GM23338 (cell line): ENCODE measurements at regions not wholly inside any gene's neighbourhood (a gene's known extent, or its start where the extent isn't known, plus 50 kb on each side); places are given as distances from the start of the nearest gene placed in this dataset.

ENCODE experiments used
- ATAC-seq: fragments of 200-7000 bp; cut with Tn5 transposase; 3 replicates; pipeline ENCODE4 v1.9.1; 2020
- DNase-seq: peaks from one replicate; pipeline ENCODE4 v3.0.0-alpha.2; 2015; ENCODE audit warnings: low spot score
- H2AFZ ChIP-seq: fragments of 200-600 bp; sonication (generic); 2 replicates; pipeline ENCODE4 v1.8.0; 2016; ENCODE audit warnings: antibody characterized with exemption, mild to moderate bottlenecking, moderate library complexity
- H3F3A ChIP-seq: fragments of 200-600 bp; sonication (generic); replicated peaks from 2 replicates; pipeline ENCODE4 v1.8.0; 2017; ENCODE audit warnings: antibody characterized with exemption, mixed run types, low read depth
- H3K27ac ChIP-seq: fragments of 200-600 bp; sonication (generic); 2 replicates; pipeline ENCODE4 v1.6.1; 2016; ENCODE audit warnings: low read depth
- H3K27me3 ChIP-seq: fragments of 200-600 bp; sonication (generic); 2 replicates; pipeline ENCODE4 v1.8.0; 2016; ENCODE audit warnings: mild to moderate bottlenecking, mixed run types, moderate library complexity; ENCODE audit not compliant: insufficient read depth
- H3K36me3 ChIP-seq: fragments of 200-600 bp; sonication (generic); 2 replicates; pipeline ENCODE4 v1.8.0; 2016; ENCODE audit warnings: mild to moderate bottlenecking; ENCODE audit not compliant: insufficient read depth
- H3K4me1 ChIP-seq: fragments of 200-600 bp; sonication (generic); 2 replicates; pipeline ENCODE4 v1.8.0; 2016; ENCODE audit warnings: mild to moderate bottlenecking, moderate library complexity; ENCODE audit not compliant: insufficient read depth
- H3K4me2 ChIP-seq: fragments of 200-600 bp; sonication (generic); 2 replicates; pipeline ENCODE4 v1.7.1; 2017; ENCODE audit warnings: mixed run types
- H3K4me3 ChIP-seq: fragments of 200-600 bp; sonication (generic); 2 replicates; pipeline ENCODE4 v1.6.1; 2016; ENCODE audit warnings: mixed run types
- H3K79me2 ChIP-seq: fragments of 200-600 bp; sonication (generic); replicated peaks from 2 replicates; pipeline ENCODE4 v1.8.0; 2017; ENCODE audit warnings: mild to moderate bottlenecking; ENCODE audit not compliant: insufficient read depth
- H3K9me2 ChIP-seq: fragments of 200-600 bp; sonication (generic); 2 replicates; pipeline ENCODE4 v1.8.0; 2017; ENCODE audit not compliant: insufficient read depth
- H4K20me1 ChIP-seq: fragments of 200-600 bp; sonication (generic); replicated peaks from 2 replicates; pipeline ENCODE4 v1.8.0; 2017; ENCODE audit warnings: mild to moderate bottlenecking; ENCODE audit not compliant: insufficient read depth
- H3K27ac Mint-ChIP-seq: 2 replicates; pipeline ENCODE4 v1.8.0; 2020; ENCODE audit warnings: inconsistent platforms, mild to moderate bottlenecking, moderate library complexity, mixed read lengths
- H3K27me3 Mint-ChIP-seq: 3 replicates; pipeline ENCODE4 v1.8.0; 2022; ENCODE audit warnings: low read depth, mild to moderate bottlenecking, moderate library complexity, mixed read lengths, inconsistent platforms; ENCODE audit not compliant: insufficient read depth, poor library complexity
- H3K36me3 Mint-ChIP-seq: 3 replicates; pipeline ENCODE4 v1.8.0; 2021; ENCODE audit warnings: low read depth, mild to moderate bottlenecking, inconsistent platforms, moderate library complexity, mixed read lengths
- H3K4me1 Mint-ChIP-seq: 3 replicates; pipeline ENCODE4 v1.8.0; 2020; ENCODE audit warnings: mild to moderate bottlenecking, inconsistent platforms, mixed read lengths
- H3K4me3 Mint-ChIP-seq: 3 replicates; pipeline ENCODE4 v1.8.0; 2021; ENCODE audit warnings: moderate library complexity, mild to moderate bottlenecking, inconsistent platforms, mixed read lengths
- H3K9me3 Mint-ChIP-seq: 3 replicates; pipeline ENCODE4 v1.8.0; 2020; ENCODE audit warnings: moderate library complexity, mild to moderate bottlenecking, inconsistent platforms, mixed read lengths
- CREB1 ChIP-seq: fragments of 250-450 bp; sonication (Bioruptor Pico); IDR thresholded peaks from 2 replicates; pipeline ENCODE4 v1.5.0; 2020; ENCODE audit warnings: low read depth, mild to moderate bottlenecking, moderate library complexity
- CTCF ChIP-seq, 2 experiments: fragments of 200-600 bp in 1 of 2; sonication (generic) in 1 of 2; conservative IDR thresholded peaks; 2 replicates each; pipeline versions ENCODE4 v1.5.1 to v1.6.1; 2016 to 2017; ENCODE audit warnings: antibody characterized with exemption in 2 of 2, low read depth in 2 of 2, mild to moderate bottlenecking in 2 of 2, moderate library complexity in 1 of 2
- EZH2 ChIP-seq: fragments of 200-600 bp; sonication (generic); IDR thresholded peaks from one replicate; pipeline ENCODE4 v1.8.0; 2017; ENCODE audit warnings: antibody characterized with exemption, mild to moderate bottlenecking, low read depth; ENCODE audit not compliant: unreplicated experiment
- EZH2phosphoT487 ChIP-seq: fragments of 200-600 bp; sonication (generic); IDR thresholded peaks from one replicate; pipeline ENCODE4 v1.8.1; 2018; ENCODE audit warnings: antibody characterized with exemption; ENCODE audit not compliant: unreplicated experiment
- JUNB ChIP-seq: IDR thresholded peaks from one replicate; pipeline ENCODE4 v1.6.1; 2016; ENCODE audit warnings: antibody characterized with exemption; ENCODE audit not compliant: unreplicated experiment
- NANOG ChIP-seq: IDR thresholded peaks from 2 replicates; pipeline ENCODE4 v1.6.1; 2016; ENCODE audit warnings: antibody characterized with exemption, borderline replicate concordance
- POLR2AphosphoS5 ChIP-seq: IDR thresholded peaks from 2 replicates; pipeline ENCODE4 v1.6.1; 2016; ENCODE audit warnings: antibody characterized with exemption, low read depth
- STAT1 ChIP-seq: IDR thresholded peaks from one replicate; pipeline ENCODE4 v1.6.1; 2016; ENCODE audit warnings: antibody characterized with exemption; ENCODE audit not compliant: unreplicated experiment
- ZNF114 ChIP-seq: fragments of 250-450 bp; sonication (Bioruptor Pico); IDR thresholded peaks from 2 replicates; pipeline ENCODE4 v1.5.0; 2020; ENCODE audit warnings: mild to moderate bottlenecking, moderate library complexity
- ZNF331 ChIP-seq: fragments of 250-450 bp; sonication (Bioruptor Pico); IDR thresholded peaks from 2 replicates; pipeline ENCODE4 v1.5.0; 2020; ENCODE audit warnings: low read depth, mild to moderate bottlenecking, moderate library complexity
- TF ChIP-seq, protein P1 (sequence below): IDR thresholded peaks from one replicate; pipeline ENCODE4 v1.6.1; 2018; ENCODE audit warnings: antibody characterized with exemption; ENCODE audit not compliant: unreplicated experiment

GRCh38 chr2:56449449-56449860, 265.7 kb downstream of the CCDC85A start:
- no peaks in the 10 kb centered on the region for H4K20me1 ChIP-seq
- H3K9me2 ChIP-seq, result no peaks in the 10 kb centered on the region; the same call in 1 of the 2 replicates
- peak; percentile 44 for DNase-seq
- peak overlapping the region; percentile 26 for H3K27ac Mint-ChIP-seq
- peaks cover 19% of the 10 kb centered on the region for H3K36me3 Mint-ChIP-seq
- peak overlapping the region; percentile 28; the same call in 1 of the 3 replicates for H3K4me3 Mint-ChIP-seq
- peaks cover 38% of the 10 kb centered on the region for H3K4me1 ChIP-seq
- peak overlapping the region; percentile 3; the same call in 1 of the 2 replicates for H3K27ac ChIP-seq
- H3K4me2 ChIP-seq, result peak overlapping the region; percentile 52
- H3K27me3 ChIP-seq, result no peaks in the 10 kb centered on the region
- no peaks in the 10 kb centered on the region for H3K36me3 ChIP-seq
- no peak overlapping the region for H3K4me3 ChIP-seq
- H2AFZ ChIP-seq, result no peak overlapping the region
- TF ChIP-seq, protein P1, sequence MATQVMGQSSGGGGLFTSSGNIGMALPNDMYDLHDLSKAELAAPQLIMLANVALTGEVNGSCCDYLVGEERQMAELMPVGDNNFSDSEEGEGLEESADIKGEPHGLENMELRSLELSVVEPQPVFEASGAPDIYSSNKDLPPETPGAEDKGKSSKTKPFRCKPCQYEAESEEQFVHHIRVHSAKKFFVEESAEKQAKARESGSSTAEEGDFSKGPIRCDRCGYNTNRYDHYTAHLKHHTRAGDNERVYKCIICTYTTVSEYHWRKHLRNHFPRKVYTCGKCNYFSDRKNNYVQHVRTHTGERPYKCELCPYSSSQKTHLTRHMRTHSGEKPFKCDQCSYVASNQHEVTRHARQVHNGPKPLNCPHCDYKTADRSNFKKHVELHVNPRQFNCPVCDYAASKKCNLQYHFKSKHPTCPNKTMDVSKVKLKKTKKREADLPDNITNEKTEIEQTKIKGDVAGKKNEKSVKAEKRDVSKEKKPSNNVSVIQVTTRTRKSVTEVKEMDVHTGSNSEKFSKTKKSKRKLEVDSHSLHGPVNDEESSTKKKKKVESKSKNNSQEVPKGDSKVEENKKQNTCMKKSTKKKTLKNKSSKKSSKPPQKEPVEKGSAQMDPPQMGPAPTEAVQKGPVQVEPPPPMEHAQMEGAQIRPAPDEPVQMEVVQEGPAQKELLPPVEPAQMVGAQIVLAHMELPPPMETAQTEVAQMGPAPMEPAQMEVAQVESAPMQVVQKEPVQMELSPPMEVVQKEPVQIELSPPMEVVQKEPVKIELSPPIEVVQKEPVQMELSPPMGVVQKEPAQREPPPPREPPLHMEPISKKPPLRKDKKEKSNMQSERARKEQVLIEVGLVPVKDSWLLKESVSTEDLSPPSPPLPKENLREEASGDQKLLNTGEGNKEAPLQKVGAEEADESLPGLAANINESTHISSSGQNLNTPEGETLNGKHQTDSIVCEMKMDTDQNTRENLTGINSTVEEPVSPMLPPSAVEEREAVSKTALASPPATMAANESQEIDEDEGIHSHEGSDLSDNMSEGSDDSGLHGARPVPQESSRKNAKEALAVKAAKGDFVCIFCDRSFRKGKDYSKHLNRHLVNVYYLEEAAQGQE, result no peak
- ATAC-seq, result peak; percentile 53
- peaks cover 30% of the 10 kb centered on the region for H3K4me1 Mint-ChIP-seq
- H3K9me3 Mint-ChIP-seq, result peaks cover 16% of the 10 kb centered on the region
- H3F3A ChIP-seq, result no peaks in the 10 kb centered on the region
- H3K27me3 Mint-ChIP-seq, result peaks cover 3% of the 10 kb centered on the region
- H3K79me2 ChIP-seq, result no peaks in the 10 kb centered on the region

- no peaks in the 10 kb centered on the region for H3K79me2 ChIP-seq
- H3K27me3 ChIP-seq, result no peaks in the 10 kb centered on the region
- H3K27ac ChIP-seq, result 0 out of 2 replicates have a peak overlapping the region, but pooled peaks have one; percentile 1
- H3K9me2 ChIP-seq, result no peaks in the 10 kb centered on the region; the same call in 1 of the 2 replicates
- peaks cover 38% of the 10 kb centered on the region for H3K4me1 ChIP-seq
- Mint-ChIP-seq H3K9me3 (peaks cover 16% of the 10 kb centered on the region), H3K4me3 (no peak overlapping the region), H3K36me3 (peaks cover 19% of the 10 kb centered on the region), H3K27me3 (no peaks in the 10 kb centered on the region), H3K4me1 (peaks cover 30% of the 10 kb centered on the region), H3K27ac (no peak overlapping the region)
- no peak for DNase-seq
- no peak overlapping the region for H2AFZ ChIP-seq
- H4K20me1 ChIP-seq, result no peaks in the 10 kb centered on the region
- no peak for ATAC-seq
- peak overlapping the region; percentile 52; the same call in 1 of the 2 replicates for H3K4me2 ChIP-seq
- no peaks in the 10 kb centered on the region for H3F3A ChIP-seq
- no peak for TF ChIP-seq EZH2phosphoT487
- TF ChIP-seq NANOG, result no peak
- no peak for TF ChIP-seq STAT1
- TF ChIP-seq POLR2AphosphoS5, result no peak
- TF ChIP-seq ZNF114, result no peak
- no peak for TF ChIP-seq JUNB
- TF ChIP-seq ZNF331 (CRISPR knock-in tag), result no peak
- H3K36me3 ChIP-seq, result no peaks in the 10 kb centered on the region
- H3K4me3 ChIP-seq, result no peak overlapping the region
Measured at GRCh38 chr2:56450047-56450446, 266.3 kb downstream of the CCDC85A start.

DNA sequence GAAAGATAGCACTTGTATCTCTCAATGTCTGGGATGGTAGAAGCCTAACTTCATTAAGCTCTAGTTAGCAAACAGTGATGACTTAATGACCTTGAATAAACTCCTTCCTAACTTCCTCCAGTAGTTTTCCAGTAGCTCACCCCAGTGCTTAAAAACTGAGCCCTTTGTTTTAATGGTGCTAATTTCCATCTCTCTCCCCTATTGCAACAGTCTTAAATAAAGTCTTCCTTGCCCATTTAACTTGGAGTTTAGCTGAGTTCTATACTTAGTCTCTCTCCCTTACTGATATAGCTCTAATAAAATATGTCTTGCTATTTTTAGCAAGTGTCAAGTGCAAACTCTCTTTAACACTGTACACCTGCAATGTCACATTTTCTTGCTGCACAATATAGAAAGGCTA, 267.0 kb downstream of the CCDC85A start:
- no peak overlapping the region for H3K4me3 ChIP-seq
- H3K4me1 Mint-ChIP-seq, result peaks cover 30% of the 10 kb centered on the region

More for the DNA sequence above, 267.0 kb downstream of the CCDC85A start:
- Histone ChIP-seq H3K79me2 (no peaks in the 10 kb centered on the region), H3K9me2 (no peaks in the 10 kb centered on the region; the same call in 1 of the 2 replicates), H3K4me2 (no peak overlapping the region), H3K27me3 (no peaks in the 10 kb centered on the region), H3K4me1 (peaks cover 38% of the 10 kb centered on the region), H3K27ac (no peak overlapping the region), H3K36me3 (no peaks in the 10 kb centered on the region), H3F3A (no peaks in the 10 kb centered on the region), H4K20me1 (no peaks in the 10 kb centered on the region), H2AFZ (no peak overlapping the region)
- no peak for ATAC-seq
- H3K27ac Mint-ChIP-seq, result no peak overlapping the region
- H3K4me3 Mint-ChIP-seq, result no peak overlapping the region
- H3K36me3 Mint-ChIP-seq, result peaks cover 19% of the 10 kb centered on the region
- peak; percentile 15 for DNase-seq
- TF ChIP-seq POLR2AphosphoS5 (no peak), NANOG (no peak), CREB1 (CRISPR knock-in tag) (no peak), ZNF331 (CRISPR knock-in tag) (no peak), EZH2 (no peak), JUNB (no peak), CTCF (conservative IDR thresholded peaks at IDR 0.05; ENCODE audit: low read depth in 2 of 2) (no peak)
- H3K9me3 Mint-ChIP-seq, result peaks cover 16% of the 10 kb centered on the region
- no peaks in the 10 kb centered on the region for H3K27me3 Mint-ChIP-seq
